GM10266 (cell line): ENCODE measurements at regions not wholly inside any gene's neighbourhood (a gene's known extent, or its start where the extent isn't known, plus 50 kb on each side); places are given as distances from the start of the nearest gene placed in this dataset.
A peak's percentile ranks its signal among the peaks of the same experiment; 100 is the strongest.
"Not testable (repeated sequence)": the region's sequence is repeated elsewhere in the genome, so short reads cannot be mapped to it uniquely, and the experiment has no call there.

ENCODE experiments used
- DNase-seq: peaks from one replicate; pipeline ENCODE4 v3.0.0; 2012; ENCODE audit errors: extremely low spot score
- TF ChIP-seq, protein P1 (sequence below): IDR thresholded peaks from 2 replicates; pipeline ENCODE4 v1.5.1; 2012; ENCODE audit warnings: mild to moderate bottlenecking, low read depth; ENCODE audit not compliant: control insufficient read depth, insufficient read depth; ENCODE audit errors: missing control alignments

DNA sequence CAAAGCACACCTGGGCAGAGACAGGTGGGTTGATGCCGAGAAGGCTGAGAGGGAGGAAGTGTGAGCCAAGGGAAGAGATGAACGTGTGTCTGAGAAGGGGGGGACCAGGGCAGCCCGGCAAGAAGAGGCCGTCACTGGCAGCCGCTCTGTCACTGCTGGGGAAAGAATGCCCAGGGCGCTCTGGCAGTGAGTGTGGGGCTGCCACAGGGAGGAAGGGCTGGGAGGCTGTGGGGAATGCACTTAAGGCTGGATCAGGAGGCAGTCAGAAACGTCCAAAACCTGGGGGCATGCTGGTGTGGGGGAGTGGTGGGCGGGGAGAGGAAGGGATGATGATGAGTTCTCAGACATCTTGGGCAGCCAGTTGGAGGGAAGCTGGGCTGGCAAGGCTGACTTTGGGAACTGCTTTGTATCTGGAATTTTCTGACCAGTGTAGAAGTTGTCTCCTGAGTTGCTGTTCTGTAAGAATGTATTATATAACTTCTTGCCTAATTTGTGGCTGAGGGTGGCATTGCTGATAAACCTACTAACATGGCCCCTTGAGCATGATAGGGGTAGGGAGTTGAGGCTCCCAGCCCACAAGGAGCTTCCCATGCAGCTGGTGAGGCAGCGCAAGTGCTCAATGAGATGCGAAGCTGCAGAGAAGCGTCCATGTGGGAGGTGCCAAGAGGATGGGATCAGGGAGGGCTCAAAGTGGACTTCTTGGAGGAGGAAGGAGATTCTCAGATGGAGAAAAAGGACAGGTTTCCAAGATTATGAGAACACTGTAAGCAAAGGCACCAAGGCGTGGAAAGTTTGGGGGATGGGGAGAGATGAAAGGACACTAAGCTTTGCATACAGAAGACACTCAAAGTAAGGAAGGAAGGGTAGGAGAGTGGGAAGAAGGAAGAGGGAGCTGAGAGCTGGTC lies 185.1 kb upstream of the HAAO start:
- TF ChIP-seq, protein P1, sequence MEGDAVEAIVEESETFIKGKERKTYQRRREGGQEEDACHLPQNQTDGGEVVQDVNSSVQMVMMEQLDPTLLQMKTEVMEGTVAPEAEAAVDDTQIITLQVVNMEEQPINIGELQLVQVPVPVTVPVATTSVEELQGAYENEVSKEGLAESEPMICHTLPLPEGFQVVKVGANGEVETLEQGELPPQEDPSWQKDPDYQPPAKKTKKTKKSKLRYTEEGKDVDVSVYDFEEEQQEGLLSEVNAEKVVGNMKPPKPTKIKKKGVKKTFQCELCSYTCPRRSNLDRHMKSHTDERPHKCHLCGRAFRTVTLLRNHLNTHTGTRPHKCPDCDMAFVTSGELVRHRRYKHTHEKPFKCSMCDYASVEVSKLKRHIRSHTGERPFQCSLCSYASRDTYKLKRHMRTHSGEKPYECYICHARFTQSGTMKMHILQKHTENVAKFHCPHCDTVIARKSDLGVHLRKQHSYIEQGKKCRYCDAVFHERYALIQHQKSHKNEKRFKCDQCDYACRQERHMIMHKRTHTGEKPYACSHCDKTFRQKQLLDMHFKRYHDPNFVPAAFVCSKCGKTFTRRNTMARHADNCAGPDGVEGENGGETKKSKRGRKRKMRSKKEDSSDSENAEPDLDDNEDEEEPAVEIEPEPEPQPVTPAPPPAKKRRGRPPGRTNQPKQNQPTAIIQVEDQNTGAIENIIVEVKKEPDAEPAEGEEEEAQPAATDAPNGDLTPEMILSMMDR: no peak
- DNase-seq: no peak

DNA sequence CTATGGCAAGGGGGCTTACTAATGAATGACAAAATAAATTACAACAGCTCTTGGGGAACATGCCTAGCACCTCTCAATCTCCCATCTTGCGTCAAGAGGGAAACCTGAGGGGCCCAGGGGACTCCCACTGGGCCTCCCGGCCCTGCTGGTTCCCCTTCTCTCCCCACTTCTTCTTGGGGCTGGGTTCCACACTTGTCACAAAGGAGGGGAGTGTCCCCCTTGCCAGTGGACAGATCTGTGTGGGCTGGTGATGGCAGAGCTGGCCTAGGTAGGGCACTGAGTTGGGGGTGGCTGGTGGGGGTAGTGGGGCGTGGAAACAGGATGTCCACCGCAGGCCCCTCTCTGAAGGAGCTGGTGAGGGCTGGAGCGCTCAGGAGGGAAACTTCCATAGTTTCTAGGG lies 184.0 kb upstream of the HAAO start:
- TF ChIP-seq, protein P1: no peak
- no peak for DNase-seq

DNA sequence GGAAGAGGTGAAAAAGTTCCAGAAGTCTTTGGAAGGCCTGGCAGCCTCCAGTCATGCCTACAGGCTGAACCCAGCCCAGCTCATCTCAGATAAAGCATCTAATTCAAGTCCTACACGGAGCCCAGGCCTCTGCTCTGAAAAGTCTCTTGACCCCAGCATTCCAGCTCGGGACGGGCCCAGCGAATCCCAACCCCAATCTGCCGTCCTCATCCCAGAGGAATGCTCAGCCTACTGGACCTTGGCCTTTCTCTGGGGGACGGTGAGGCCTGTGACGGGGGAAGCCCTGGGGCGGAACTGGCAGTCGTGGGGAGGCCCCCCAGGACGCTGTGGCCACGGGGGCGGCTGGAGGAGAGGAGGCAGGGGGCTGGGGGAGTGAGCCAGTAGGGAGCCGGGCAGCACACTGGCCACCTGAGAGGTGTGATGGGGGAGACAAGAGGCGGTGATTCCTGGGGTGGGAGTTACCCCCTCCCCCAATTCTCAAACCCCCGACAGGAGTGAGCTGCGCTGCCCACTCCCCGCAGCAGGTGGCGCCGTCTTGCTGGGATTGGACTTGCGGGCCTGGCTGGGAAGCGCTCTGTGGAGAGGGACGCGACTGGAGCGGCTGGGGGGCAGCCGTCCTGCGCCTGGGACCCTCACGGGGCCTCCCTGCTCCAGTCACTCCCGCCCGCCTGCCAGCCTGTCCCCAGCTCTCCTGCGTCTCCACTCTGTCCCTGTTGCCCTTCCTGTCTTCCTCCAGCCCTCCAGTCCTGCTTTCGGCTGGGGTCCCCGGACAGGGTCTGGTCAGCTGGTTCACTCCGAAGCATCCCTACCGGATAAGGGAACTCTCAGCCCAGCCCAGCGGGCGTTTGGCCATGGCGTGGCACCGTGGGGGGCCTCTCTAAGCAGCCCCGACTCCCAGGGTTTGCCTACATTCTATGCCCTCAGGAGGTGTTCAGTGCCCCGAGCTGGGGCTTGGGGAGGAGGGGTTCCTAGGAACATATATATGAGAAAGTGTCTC lies 182.6 kb upstream of the HAAO start:
- peak; percentile 39 for DNase-seq
- TF ChIP-seq, protein P1: peak; percentile 85

DNA sequence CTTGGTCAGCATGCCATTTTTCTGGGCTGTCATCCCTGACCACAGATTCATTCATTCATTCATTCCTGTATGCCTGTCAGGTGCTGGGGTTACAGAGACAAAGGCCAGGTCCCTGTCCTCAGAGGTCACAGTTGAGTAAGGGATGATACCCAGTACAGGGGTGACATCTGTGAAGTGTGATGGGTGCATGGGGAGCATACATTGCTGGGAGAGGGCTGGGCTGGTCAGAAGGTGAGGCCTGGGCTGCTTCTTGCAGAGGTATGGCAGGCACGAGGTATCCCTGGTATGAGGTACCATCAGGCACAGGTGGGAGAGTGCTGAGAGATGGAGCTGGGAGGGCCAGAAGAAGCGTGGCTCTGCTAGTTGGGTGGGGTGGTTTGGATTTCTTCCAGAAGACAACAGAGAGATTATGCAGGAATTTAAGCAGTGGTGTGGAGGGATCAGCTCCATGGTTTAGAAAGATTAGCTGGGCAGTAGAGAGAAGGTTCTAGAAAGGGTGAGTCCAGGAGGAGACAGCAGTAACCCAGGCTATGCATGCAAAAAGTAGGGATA lies 181.9 kb upstream of the HAAO start:
- DNase-seq: no peak
- TF ChIP-seq, protein P1: peak; percentile 1

DNA sequence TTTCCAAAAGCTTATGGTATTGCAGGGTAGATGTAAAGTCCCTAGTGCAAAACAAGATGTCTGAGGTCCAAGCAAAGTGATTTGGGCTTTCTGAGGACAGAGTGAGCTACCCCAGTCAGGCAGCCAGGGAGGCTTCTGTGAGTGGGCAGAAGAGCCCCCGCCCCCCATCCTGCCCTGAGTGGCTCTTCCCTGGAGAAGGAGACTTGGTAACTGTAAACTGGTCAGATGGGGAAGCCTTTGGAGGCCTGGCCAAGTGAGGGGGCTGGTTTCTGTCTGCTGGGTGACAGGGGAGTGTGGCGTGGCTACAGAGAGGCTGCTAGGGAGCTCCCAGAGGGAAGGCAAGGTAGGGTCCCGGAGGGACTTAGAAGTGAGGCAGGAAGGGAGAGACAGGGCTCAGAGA lies 181.3 kb upstream of the HAAO start:
- TF ChIP-seq, protein P1: no peak
- no peak for DNase-seq

DNA sequence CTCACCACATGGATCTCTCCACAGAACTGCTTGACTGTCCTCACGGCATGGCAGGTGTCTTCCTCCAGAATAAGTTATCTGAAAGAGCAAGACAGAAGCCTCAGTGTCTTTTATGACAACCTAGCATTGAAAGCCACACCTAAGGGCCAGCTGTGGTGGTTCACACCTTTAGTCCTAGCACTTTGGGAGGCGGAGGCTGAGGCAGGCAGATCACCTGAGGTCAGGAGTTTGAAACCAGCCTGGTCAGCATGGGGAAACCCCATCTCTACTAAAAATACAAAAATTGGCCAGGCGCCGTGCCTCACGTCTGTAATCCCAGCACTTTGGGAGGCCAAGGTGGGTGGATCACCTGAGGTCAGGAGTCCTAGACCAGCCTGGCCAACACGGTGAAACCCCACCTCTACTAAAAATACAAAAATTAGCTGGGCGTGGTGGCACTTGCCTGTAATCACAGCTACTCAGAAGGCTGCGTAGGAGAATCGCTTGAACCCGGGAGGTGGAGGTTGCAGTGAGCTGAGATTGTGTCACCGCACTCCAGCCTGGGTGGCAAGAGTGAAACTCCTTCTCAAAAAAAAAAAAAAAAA lies 180.6 kb upstream of the HAAO start:
- DNase-seq: not testable (repeated sequence)

DNA sequence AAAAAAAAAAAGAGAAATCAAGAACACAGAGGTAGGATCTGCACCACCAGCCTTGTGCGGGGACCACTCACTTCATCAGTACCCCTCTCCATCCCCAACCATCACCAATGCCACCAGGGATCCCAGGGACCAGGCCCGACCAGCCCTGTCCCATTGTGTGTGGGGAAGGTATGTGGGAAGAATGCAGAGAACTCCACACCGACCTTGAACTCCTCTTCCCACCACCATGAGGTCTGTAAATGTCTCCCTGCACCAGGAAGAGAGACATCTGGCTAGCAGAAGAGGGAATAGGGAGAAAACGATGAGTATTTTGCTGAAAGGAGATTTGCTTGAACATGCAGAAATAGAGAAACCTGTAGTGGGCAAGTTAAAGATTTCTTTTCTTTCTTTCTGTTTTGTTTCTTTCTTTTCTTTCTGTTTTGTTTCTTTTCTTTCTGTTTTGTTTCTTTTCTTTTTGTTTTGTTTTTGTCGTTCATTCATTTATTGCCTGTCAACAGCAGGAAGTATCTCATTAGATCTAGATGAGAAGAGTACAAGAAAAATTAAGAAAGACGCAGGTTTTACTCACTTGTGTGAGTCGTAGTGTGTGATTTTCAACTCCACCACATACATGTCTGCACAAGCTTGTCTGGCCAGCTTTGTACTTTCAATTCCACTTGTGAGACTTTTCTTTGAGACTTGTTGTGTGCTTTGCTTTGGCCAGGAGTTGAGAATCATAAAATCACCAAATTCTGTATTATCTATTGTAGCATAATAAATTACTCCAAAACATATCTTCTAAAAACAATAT lies 179.8 kb upstream of the HAAO start:
- TF ChIP-seq, protein P1: no peak

More for the DNA sequence above, 179.8 kb upstream of the HAAO start:
- no peak for DNase-seq
